Stomach (tissue), 8 donors: ENCODE measurements at regions not wholly inside any gene's neighbourhood (a gene's known extent, or its start where the extent isn't known, plus 50 kb on each side); places are given as distances from the start of the nearest gene placed in this dataset.

ENCODE experiments used
- DNase-seq, 2 donors: peaks; one replicate each; pipeline versions ENCODE4 v3.0.0 to v3.0.0-alpha.2; 2013 to 2019
- H3K27ac ChIP-seq, 5 donors: fragments of 200-600 bp in 4 of 5; sonication (generic) in 4 of 5; one replicate each; pipeline ENCODE4 v1.5.1; 2013 to 2019; ENCODE audit warnings: mild to moderate bottlenecking in 1 of 5, moderate library complexity in 1 of 5
- H3K27me3 ChIP-seq, 3 donors: fragments of 200-600 bp; sonication (generic); one replicate each; pipeline ENCODE4 v1.5.1; 2017 to 2019; ENCODE audit warnings: mixed run types in 1 of 3
- H3K36me3 ChIP-seq, 4 donors: fragments of 200-600 bp; sonication (generic); 1 replicate in 3 of 4; 2 replicates in 1 of 4; pipeline ENCODE4 v1.5.1; 2016 to 2019
- H3K4me1 ChIP-seq, 4 donors: fragments of 200-600 bp; sonication (generic); one replicate each; pipeline ENCODE4 v1.5.1; 2016 to 2019
- H3K4me3 ChIP-seq, 4 donors: fragments of 200-600 bp; sonication (generic) in 3 of 4; one replicate each; pipeline ENCODE4 v1.5.1; 2016 to 2019; ENCODE audit warnings: mild to moderate bottlenecking in 1 of 4
- H3K9me3 ChIP-seq, 4 donors: fragments of 200-600 bp; sonication (generic); one replicate each; pipeline ENCODE4 v1.5.1; 2016 to 2019
- CTCF ChIP-seq, 7 experiments: fragments of 450-650 bp in 4 of 7; fragments of 200-600 bp in 3 of 7; sonication (generic) in 3 of 7; IDR thresholded peaks; one replicate each; pipeline ENCODE4 v1.5.1; 2016 to 2019; ENCODE audit warnings: antibody characterized with exemption in 7 of 7, control low read depth in 2 of 7, mild to moderate bottlenecking in 1 of 7
- EP300 ChIP-seq: sonication (generic); formaldehyde crosslinking; IDR thresholded peaks from one replicate; pipeline ENCODE4 v1.6.1; 2017; ENCODE audit warnings: antibody characterized with exemption
- POLR2A ChIP-seq, 4 donors: fragments of 450-650 bp; IDR thresholded peaks; one replicate each; pipeline ENCODE4 v1.6.1; 2016; ENCODE audit warnings: antibody characterized with exemption in 4 of 4, control low read depth in 2 of 4, mild to moderate bottlenecking in 1 of 4, moderate library complexity in 1 of 4
- POLR2AphosphoS5 ChIP-seq, 3 donors: sonication (generic); formaldehyde crosslinking; IDR thresholded peaks; one replicate each; pipeline ENCODE4 v1.6.1; 2016; ENCODE audit warnings: antibody characterized with exemption in 3 of 3
- WGBS, 5 donors: extraction: QIAGEN DNeasy Blood & Tissue Kit in 3 of 5; methylation state at CpG; one replicate each; pipeline versions ENCODE4 v1.1.5 to v1.1.7; 2013 to 2018; 5-methylcytosine and 5-hydroxymethylcytosine counted together
- intact Hi-C: fragments of 100-400 bp; cut with DNase I; formaldehyde crosslinking; loops from one replicate; pipeline ENCODE4 v1.15.1; 2023; ENCODE audit warnings: low total_unique reads
- donor health status: healthy with polysubstance abuse.
- donor health status: Bipolar disorder and iron deficiency.
- donor health status: healthy.

GRCh38 chr3:104885214-104885814, 481.4 kb upstream of the ALCAM start:
- Histone ChIP-seq H3K4me3 (no peak overlapping the region), H3K36me3 (no peaks in the 10 kb centered on the region), H3K4me1 (no peaks in the 10 kb centered on the region), H3K27me3 (no peaks in the 10 kb centered on the region), H3K9me3 (no peaks in the 10 kb centered on the region), H3K27ac (no peak overlapping the region)
- no peak for DNase-seq
- intact Hi-C loops, result no loop called here
- TF ChIP-seq POLR2A (IDR thresholded peaks at IDR 0.05), result no peak
- 82 to 94% (median 87%) methylated on average over 3 of the region's 3 CpGs for WGBS, 5 donors

- H3K27me3 ChIP-seq, result no peaks in the 10 kb centered on the region
- H3K4me3 ChIP-seq, result no peak overlapping the region
- WGBS, 5 donors, result 83 to 92% (median 89%) methylated on average over 4 of the region's 4 CpGs
- no peaks in the 10 kb centered on the region for H3K36me3 ChIP-seq
- no peak for TF ChIP-seq CTCF (IDR thresholded peaks at IDR 0.05)
- TF ChIP-seq POLR2A (IDR thresholded peaks at IDR 0.05), result no peak
- no peak for TF ChIP-seq POLR2AphosphoS5 (IDR thresholded peaks at IDR 0.05)
- no peak for TF ChIP-seq EP300
- H3K27ac ChIP-seq, result no peak overlapping the region
- no peak for DNase-seq
- H3K9me3 ChIP-seq, result no peaks in the 10 kb centered on the region
- intact Hi-C loops, result no loop called here
- H3K4me1 ChIP-seq, result no peaks in the 10 kb centered on the region
These were observed 480.3 kb upstream of the ALCAM start for GRCh38 chr3:104886220-104886995.

GRCh38 chr3:104887069-104887468, 479.6 kb upstream of the ALCAM start:
- Histone ChIP-seq H3K27me3 (no peaks in the 10 kb centered on the region), H3K4me1 (no peaks in the 10 kb centered on the region), H3K9me3 (no peaks in the 10 kb centered on the region), H3K36me3 (no peaks in the 10 kb centered on the region), H3K4me3 (no peak overlapping the region), H3K27ac (no peak overlapping the region)
- DNase-seq, result no peak
- TF ChIP-seq EP300 (no peak), POLR2A (IDR thresholded peaks at IDR 0.05) (no peak), CTCF (IDR thresholded peaks at IDR 0.05) (no peak), POLR2AphosphoS5 (IDR thresholded peaks at IDR 0.05) (no peak)
- intact Hi-C loops, result no loop called here
- WGBS, 5 donors, result 50 to 67% (median 56%) methylated on average over 3 of the region's 3 CpGs

GRCh38 chr3:104887619-104888018, 479.1 kb upstream of the ALCAM start:
- Histone ChIP-seq H3K27ac (no peak overlapping the region), H3K36me3 (no peaks in the 10 kb centered on the region), H3K9me3 (no peaks in the 10 kb centered on the region), H3K4me1 (no peaks in the 10 kb centered on the region), H3K4me3 (no peak overlapping the region), H3K27me3 (no peaks in the 10 kb centered on the region)
- DNase-seq, result no peak
- intact Hi-C loops, result no loop called here
- TF ChIP-seq CTCF (IDR thresholded peaks at IDR 0.05) (no peak), EP300 (no peak), POLR2AphosphoS5 (IDR thresholded peaks at IDR 0.05) (no peak), POLR2A (IDR thresholded peaks at IDR 0.05) (no peak)
- WGBS, 5 donors, result 60 to 81% (median 67%) methylated on average over 2 of the region's 2 CpGs

GRCh38 chr3:104892044-104892443, 474.7 kb upstream of the ALCAM start:
- H3K9me3 ChIP-seq, result no peaks in the 10 kb centered on the region
- H3K27me3 ChIP-seq, result no peaks in the 10 kb centered on the region
- no peaks in the 10 kb centered on the region for H3K36me3 ChIP-seq
- TF ChIP-seq POLR2A (IDR thresholded peaks at IDR 0.05), result no peak
- TF ChIP-seq POLR2AphosphoS5 (IDR thresholded peaks at IDR 0.05), result no peak
- TF ChIP-seq EP300, result no peak
- no peak for TF ChIP-seq CTCF (IDR thresholded peaks at IDR 0.05)
- H3K4me3 ChIP-seq, result no peak overlapping the region
- no peak for DNase-seq
- intact Hi-C loops, result no loop called here
- no peaks in the 10 kb centered on the region for H3K4me1 ChIP-seq
- no peak overlapping the region for H3K27ac ChIP-seq
- 37 to 59% (median 41%) methylated on average over 2 of the region's 2 CpGs for WGBS, 5 donors
